HepG2 (cell line): ENCODE measurements at regions not wholly inside any gene's neighbourhood (a gene's known extent, or its start where the extent isn't known, plus 50 kb on each side); places are given as distances from the start of the nearest gene placed in this dataset.

ENCODE experiments used
- ADNP ChIP-seq: sonication (generic); formaldehyde crosslinking; IDR thresholded peaks from 2 replicates; pipeline ENCODE4 v1.4.0; 2020; ENCODE audit warnings: missing genetic modification reagents
- ATF7-NPFF ChIP-seq: sonication (generic); formaldehyde crosslinking; IDR thresholded peaks from 2 replicates; pipeline ENCODE4 v1.8.1; 2023; ENCODE audit warnings: mild to moderate bottlenecking, low read depth, missing genetic modification reagents, moderate library complexity
- FLYWCH1 ChIP-seq: sonication (generic); formaldehyde crosslinking; IDR thresholded peaks from 2 replicates; pipeline ENCODE4 v1.8.1; 2023; ENCODE audit warnings: mild to moderate bottlenecking, missing genetic modification reagents
- HNF4G ChIP-seq, 2 experiments: sonication (generic) in 1 of 2; formaldehyde crosslinking in 1 of 2; IDR thresholded peaks; 2 replicates each; pipeline versions ENCODE4 v1.4.0 to v1.6.1; 2011 to 2020; ENCODE audit warnings: borderline replicate concordance in 2 of 2, low read depth in 2 of 2, mild to moderate bottlenecking in 2 of 2, low read length in 1 of 2, missing genetic modification reagents in 1 of 2, moderate library complexity in 1 of 2
- HOXA5 ChIP-seq: sonication (generic); formaldehyde crosslinking; IDR thresholded peaks from 2 replicates; pipeline ENCODE4 v1.4.0; 2020; ENCODE audit warnings: missing genetic modification reagents
- NBN ChIP-seq: fragments of 450-650 bp; conservative IDR thresholded peaks from 2 replicates; pipeline ENCODE4 v1.6.1; 2017
- PAWR ChIP-seq: sonication (generic); formaldehyde crosslinking; IDR thresholded peaks from 2 replicates; pipeline ENCODE4 v1.4.0; 2020; ENCODE audit warnings: missing genetic modification reagents, mild to moderate bottlenecking, borderline replicate concordance
- RFX3 ChIP-seq: IDR thresholded peaks from 2 replicates; pipeline ENCODE4 v1.6.1; 2016; ENCODE audit warnings: missing biosample characterization, missing genetic modification reagents
- RNF2 ChIP-seq: fragments of 450-650 bp; conservative IDR thresholded peaks from 2 replicates; pipeline ENCODE4 v1.6.1; 2016; ENCODE audit warnings: low read depth
- WIZ ChIP-seq: sonication (generic); formaldehyde crosslinking; IDR thresholded peaks from 2 replicates; pipeline ENCODE4 v1.5.1; 2020; ENCODE audit warnings: mild to moderate bottlenecking, missing genetic modification reagents
- ZC3H4 ChIP-seq: sonication (generic); formaldehyde crosslinking; IDR thresholded peaks from 2 replicates; pipeline ENCODE4 v1.4.0; 2020; ENCODE audit warnings: missing genetic modification reagents, borderline replicate concordance
- ZFP37 ChIP-seq: sonication (generic); formaldehyde crosslinking; IDR thresholded peaks from 2 replicates; pipeline ENCODE4 v1.4.0; 2020; ENCODE audit warnings: missing genetic modification reagents, borderline replicate concordance
- ZNF138 ChIP-seq: sonication (generic); formaldehyde crosslinking; IDR thresholded peaks from 2 replicates; pipeline ENCODE4 v1.5.0; 2020; ENCODE audit warnings: mild to moderate bottlenecking, low read depth, missing genetic modification reagents
- ZNF225 ChIP-seq: sonication (generic); formaldehyde crosslinking; IDR thresholded peaks from 2 replicates; pipeline ENCODE4 v1.4.0; 2020; ENCODE audit warnings: mild to moderate bottlenecking, missing genetic modification reagents
- ZNF598 ChIP-seq: sonication (generic); formaldehyde crosslinking; IDR thresholded peaks from 2 replicates; pipeline ENCODE4 v1.5.1; 2020; ENCODE audit warnings: mild to moderate bottlenecking, missing genetic modification reagents, borderline replicate concordance
- TF ChIP-seq, protein P1 (sequence below): IDR thresholded peaks from 2 replicates; pipeline ENCODE4 v1.6.1; 2016; ENCODE audit warnings: low read depth, missing genetic modification reagents, missing compliant biosample characterization
- TF ChIP-seq, protein P2 (sequence below): sonication (generic); formaldehyde crosslinking; IDR thresholded peaks from 2 replicates; pipeline ENCODE4 v1.9.0; 2022; ENCODE audit warnings: missing genetic modification reagents, mild to moderate bottlenecking, borderline replicate concordance
- TF ChIP-seq, protein P3 (sequence below): sonication (generic); formaldehyde crosslinking; IDR thresholded peaks from 2 replicates; pipeline ENCODE4 v1.4.0; 2020; ENCODE audit warnings: mild to moderate bottlenecking, missing genetic modification reagents
- TF ChIP-seq, protein P4 (sequence below): sonication (generic); formaldehyde crosslinking; conservative IDR thresholded peaks from 2 replicates; pipeline ENCODE4 v1.8.0; 2022; ENCODE audit warnings: missing genetic modification reagents
- TF ChIP-seq, protein P5 (sequence below): sonication (generic); formaldehyde crosslinking; IDR thresholded peaks from 2 replicates; pipeline ENCODE4 v1.4.0; 2020; ENCODE audit warnings: mild to moderate bottlenecking, missing genetic modification reagents

DNA sequence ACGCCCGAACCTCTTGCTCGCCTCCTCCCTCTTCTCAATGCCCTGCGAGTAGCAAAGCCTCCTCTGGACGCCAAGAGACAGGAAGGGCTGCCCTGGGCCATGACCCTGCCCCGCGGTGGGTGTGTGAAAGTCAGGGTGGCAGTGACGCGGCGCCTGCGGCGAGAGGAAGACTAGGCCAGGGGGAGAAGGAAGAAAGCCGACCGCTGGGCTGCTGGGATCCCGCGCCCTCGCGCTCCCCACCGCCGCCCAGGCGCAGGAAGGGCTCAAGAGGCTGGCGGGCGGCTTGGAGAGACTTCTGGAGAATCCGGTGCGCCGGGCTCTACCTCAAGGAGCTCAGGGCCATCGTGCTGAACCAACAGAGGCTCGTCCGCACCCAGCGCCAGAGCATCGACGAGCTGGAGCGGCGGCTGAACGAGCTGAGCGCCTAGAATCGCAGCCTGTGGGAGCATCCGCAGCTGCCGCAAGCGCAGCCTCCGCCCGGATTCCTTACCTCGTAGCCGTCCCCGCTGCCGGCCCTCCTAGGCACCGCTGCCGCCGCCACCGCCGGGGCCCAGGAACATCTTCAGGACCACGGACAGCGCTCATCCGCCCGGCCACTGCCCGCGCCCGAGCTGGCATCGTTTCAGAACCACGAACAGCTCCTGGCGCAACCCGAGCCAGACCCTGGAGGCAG lies 105.0 kb upstream of the PRB2 start (continued):
- peak; percentile 98 for TF ChIP-seq ATF7-NPFF (CRISPR knock-in tag)
- peak; percentile 99 for TF ChIP-seq ZFP37 (CRISPR knock-in tag)
- TF ChIP-seq WIZ: peak; percentile 100
- TF ChIP-seq, protein P1, sequence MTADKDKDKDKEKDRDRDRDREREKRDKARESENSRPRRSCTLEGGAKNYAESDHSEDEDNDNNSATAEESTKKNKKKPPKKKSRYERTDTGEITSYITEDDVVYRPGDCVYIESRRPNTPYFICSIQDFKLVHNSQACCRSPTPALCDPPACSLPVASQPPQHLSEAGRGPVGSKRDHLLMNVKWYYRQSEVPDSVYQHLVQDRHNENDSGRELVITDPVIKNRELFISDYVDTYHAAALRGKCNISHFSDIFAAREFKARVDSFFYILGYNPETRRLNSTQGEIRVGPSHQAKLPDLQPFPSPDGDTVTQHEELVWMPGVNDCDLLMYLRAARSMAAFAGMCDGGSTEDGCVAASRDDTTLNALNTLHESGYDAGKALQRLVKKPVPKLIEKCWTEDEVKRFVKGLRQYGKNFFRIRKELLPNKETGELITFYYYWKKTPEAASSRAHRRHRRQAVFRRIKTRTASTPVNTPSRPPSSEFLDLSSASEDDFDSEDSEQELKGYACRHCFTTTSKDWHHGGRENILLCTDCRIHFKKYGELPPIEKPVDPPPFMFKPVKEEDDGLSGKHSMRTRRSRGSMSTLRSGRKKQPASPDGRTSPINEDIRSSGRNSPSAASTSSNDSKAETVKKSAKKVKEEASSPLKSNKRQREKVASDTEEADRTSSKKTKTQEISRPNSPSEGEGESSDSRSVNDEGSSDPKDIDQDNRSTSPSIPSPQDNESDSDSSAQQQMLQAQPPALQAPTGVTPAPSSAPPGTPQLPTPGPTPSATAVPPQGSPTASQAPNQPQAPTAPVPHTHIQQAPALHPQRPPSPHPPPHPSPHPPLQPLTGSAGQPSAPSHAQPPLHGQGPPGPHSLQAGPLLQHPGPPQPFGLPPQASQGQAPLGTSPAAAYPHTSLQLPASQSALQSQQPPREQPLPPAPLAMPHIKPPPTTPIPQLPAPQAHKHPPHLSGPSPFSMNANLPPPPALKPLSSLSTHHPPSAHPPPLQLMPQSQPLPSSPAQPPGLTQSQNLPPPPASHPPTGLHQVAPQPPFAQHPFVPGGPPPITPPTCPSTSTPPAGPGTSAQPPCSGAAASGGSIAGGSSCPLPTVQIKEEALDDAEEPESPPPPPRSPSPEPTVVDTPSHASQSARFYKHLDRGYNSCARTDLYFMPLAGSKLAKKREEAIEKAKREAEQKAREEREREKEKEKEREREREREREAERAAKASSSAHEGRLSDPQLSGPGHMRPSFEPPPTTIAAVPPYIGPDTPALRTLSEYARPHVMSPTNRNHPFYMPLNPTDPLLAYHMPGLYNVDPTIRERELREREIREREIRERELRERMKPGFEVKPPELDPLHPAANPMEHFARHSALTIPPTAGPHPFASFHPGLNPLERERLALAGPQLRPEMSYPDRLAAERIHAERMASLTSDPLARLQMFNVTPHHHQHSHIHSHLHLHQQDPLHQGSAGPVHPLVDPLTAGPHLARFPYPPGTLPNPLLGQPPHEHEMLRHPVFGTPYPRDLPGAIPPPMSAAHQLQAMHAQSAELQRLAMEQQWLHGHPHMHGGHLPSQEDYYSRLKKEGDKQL (CRISPR knock-in tag): peak; percentile 62; the same call in 1 of the 2 replicates
- TF ChIP-seq, protein P2, sequence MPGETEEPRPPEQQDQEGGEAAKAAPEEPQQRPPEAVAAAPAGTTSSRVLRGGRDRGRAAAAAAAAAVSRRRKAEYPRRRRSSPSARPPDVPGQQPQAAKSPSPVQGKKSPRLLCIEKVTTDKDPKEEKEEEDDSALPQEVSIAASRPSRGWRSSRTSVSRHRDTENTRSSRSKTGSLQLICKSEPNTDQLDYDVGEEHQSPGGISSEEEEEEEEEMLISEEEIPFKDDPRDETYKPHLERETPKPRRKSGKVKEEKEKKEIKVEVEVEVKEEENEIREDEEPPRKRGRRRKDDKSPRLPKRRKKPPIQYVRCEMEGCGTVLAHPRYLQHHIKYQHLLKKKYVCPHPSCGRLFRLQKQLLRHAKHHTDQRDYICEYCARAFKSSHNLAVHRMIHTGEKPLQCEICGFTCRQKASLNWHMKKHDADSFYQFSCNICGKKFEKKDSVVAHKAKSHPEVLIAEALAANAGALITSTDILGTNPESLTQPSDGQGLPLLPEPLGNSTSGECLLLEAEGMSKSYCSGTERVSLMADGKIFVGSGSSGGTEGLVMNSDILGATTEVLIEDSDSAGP (CRISPR knock-in tag): peak; percentile 60; the same call in 1 of the 2 replicates
- TF ChIP-seq RNF2: no peak
- TF ChIP-seq, protein P3, sequence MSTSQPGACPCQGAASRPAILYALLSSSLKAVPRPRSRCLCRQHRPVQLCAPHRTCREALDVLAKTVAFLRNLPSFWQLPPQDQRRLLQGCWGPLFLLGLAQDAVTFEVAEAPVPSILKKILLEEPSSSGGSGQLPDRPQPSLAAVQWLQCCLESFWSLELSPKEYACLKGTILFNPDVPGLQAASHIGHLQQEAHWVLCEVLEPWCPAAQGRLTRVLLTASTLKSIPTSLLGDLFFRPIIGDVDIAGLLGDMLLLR: peak; percentile 97
- TF ChIP-seq, protein P4, sequence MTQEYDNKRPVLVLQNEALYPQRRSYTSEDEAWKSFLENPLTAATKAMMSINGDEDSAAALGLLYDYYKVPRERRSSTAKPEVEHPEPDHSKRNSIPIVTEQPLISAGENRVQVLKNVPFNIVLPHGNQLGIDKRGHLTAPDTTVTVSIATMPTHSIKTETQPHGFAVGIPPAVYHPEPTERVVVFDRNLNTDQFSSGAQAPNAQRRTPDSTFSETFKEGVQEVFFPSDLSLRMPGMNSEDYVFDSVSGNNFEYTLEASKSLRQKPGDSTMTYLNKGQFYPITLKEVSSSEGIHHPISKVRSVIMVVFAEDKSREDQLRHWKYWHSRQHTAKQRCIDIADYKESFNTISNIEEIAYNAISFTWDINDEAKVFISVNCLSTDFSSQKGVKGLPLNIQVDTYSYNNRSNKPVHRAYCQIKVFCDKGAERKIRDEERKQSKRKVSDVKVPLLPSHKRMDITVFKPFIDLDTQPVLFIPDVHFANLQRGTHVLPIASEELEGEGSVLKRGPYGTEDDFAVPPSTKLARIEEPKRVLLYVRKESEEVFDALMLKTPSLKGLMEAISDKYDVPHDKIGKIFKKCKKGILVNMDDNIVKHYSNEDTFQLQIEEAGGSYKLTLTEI (CRISPR knock-in tag): no peak; the same call in 1 of the 2 replicates
- peak; percentile 82; the same call in 1 of the 2 replicates for TF ChIP-seq ZNF598 (CRISPR knock-in tag)
- peak; percentile 71; the same call in 1 of the 2 replicates for TF ChIP-seq ZC3H4
- TF ChIP-seq HOXA5: peak; percentile 100
- TF ChIP-seq FLYWCH1: peak; percentile 93; the same call in 1 of the 2 replicates
- TF ChIP-seq, protein P5, sequence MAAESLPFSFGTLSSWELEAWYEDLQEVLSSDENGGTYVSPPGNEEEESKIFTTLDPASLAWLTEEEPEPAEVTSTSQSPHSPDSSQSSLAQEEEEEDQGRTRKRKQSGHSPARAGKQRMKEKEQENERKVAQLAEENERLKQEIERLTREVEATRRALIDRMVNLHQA (CRISPR knock-in tag): 0 out of 2 replicates have a peak, but pooled peaks have one; percentile 70
- no peak for TF ChIP-seq ADNP (CRISPR knock-in tag)
- no peak for TF ChIP-seq PAWR (CRISPR knock-in tag)
- TF ChIP-seq RFX3: peak; percentile 61
- no peak for TF ChIP-seq HNF4G (IDR thresholded peaks at IDR 0.05; ENCODE audit: borderline replicate concordance, low read depth, low read length)
- no peak for TF ChIP-seq HNF4G (CRISPR knock-in tag; IDR thresholded peaks at IDR 0.05; ENCODE audit: borderline replicate concordance, low read depth)
- peak; percentile 99 for TF ChIP-seq ZNF138
- peak; percentile 76; the same call in 1 of the 2 replicates for TF ChIP-seq ZNF225 (CRISPR knock-in tag)
- no peak for TF ChIP-seq NBN
